Activated CD8-positive, alpha-beta memory T cell treated with anti-CD3 and anti-CD28 coated beads for 1 hour (primary cell): ENCODE measurements at regions not wholly inside any gene's neighbourhood (a gene's known extent, or its start where the extent isn't known, plus 50 kb on each side); places are given as distances from the start of the nearest gene placed in this dataset.
"Not testable (repeated sequence)": the region's sequence is repeated elsewhere in the genome, so short reads cannot be mapped to it uniquely, and the experiment has no call there.

Source experiments
- DNase-seq, 2 donors: peaks; one replicate each; pipeline ENCODE4 v3.0.0-alpha.2; 2020; ENCODE audit warnings: low read depth in 1 of 2; ENCODE audit errors: extremely low read depth in 1 of 2

GRCh38 chr14:98900236-98900635 is 371.8 kb downstream of the BCL11B start:
- no peak for DNase-seq

DNA sequence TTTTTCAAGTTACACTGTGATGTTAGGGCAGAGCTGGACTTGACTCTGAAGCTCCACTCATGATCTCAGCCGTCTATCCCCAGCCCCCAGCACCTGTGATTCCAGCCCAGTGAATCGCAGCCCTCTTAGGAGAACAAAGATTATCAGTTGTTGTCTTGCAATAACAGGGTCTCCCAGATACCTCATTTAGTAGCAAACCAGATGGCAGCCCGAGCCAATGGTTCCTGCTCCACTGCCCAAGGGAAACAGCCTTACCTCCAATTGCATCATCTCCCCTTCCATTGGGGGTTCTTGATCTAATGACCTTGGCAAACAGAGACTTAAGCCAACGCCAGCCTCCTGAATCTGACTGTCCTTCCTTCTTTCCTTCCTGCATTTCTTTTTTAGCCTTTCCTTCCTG is 371.2 kb downstream of the BCL11B start:
- no peak for DNase-seq

GRCh38 chr14:98901511-98902205 is 370.3 kb downstream of the BCL11B start:
- DNase-seq: no peak

GRCh38 chr14:98903371-98903770 is 368.6 kb downstream of the BCL11B start:
- no peak for DNase-seq

- DNase-seq: no peak
These were observed 367.3 kb downstream of the BCL11B start for GRCh38 chr14:98904677-98905076.

GRCh38 chr14:98906123-98906995 is 365.6 kb downstream of the BCL11B start:
- DNase-seq: no peak

DNA sequence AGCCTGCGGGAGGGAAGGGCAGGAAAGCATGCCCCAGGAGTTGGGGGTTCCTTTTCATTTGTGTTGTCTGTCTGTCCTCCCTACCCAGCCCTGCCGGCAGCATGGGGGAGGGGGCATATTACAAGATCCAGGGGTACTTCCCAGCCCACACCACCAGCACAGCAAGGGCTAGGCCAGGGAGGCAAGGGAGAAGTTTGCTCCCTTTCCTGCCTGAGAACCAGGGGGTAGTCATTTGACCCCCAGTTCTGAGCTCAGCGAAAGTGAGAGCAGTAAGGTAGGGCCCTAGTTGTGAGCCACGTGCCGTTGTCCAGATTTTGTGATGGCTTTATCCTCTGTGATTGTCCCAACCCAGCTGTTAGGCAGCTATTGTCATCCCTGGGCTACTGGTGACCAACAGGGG is 364.7 kb downstream of the BCL11B start:
- no peak for DNase-seq

- DNase-seq: no peak
These were observed 363.9 kb downstream of the BCL11B start for GRCh38 chr14:98908050-98908449.

- no peak for DNase-seq
These were observed 362.6 kb downstream of the BCL11B start for GRCh38 chr14:98909251-98909944.

DNA sequence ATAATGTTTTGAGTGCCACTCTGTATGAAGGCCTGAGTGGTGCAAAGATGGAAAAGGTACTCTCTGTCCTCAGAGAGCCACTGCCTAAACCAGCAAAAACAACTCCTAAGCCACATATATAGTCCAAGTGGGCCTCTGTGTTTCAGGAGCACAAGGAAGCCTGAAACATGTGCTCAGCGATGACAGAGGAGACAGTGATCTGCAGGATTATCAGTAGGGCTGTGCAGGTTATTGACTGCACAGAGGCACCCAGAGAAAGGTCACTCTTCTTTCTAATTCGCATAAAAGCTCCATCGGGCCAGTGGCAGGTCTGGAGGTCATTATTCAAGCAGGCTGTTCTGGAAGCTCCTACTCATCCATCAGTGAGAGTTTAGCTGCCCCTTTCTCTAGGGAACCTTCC is 361.9 kb downstream of the BCL11B start:
- no peak for DNase-seq

- no peak for DNase-seq
These were observed 359.3 kb downstream of the BCL11B start for GRCh38 chr14:98912655-98913054.

DNA sequence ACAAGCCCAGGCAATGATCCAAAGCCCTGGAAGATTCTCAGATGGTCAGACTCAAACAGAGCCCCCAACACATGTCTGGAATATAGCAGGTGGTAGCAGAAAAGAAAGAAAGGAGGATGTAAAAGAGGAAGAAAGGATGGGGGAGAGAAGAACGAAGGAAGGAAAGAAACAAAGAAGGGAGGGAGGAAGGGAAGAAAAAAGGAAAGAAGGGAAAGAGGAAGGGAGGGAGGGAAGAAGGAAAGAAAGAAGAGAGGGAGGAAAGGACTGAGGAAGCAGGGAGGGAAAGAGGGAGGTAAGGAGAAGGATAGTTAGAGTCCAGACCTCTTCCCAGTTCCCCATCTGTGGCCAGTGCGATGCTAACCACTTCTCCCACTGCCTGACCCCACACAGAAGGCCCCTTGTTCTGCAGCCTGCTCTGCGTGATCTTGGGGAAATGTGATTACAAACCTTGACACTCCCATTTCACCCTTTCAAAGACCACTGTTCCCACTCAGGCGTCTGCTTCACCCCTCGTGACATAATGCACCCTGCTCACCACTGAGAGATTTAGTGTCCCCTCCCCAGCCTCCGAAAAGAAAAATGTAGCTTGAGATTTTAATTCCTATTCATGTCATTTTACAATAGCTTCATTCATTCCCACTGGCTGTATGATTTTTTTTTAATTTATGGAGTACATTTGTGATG is 357.9 kb downstream of the BCL11B start:
- no peak for DNase-seq

- DNase-seq: no peak
These were observed 357.1 kb downstream of the BCL11B start for GRCh38 chr14:98914942-98915341.

DNA sequence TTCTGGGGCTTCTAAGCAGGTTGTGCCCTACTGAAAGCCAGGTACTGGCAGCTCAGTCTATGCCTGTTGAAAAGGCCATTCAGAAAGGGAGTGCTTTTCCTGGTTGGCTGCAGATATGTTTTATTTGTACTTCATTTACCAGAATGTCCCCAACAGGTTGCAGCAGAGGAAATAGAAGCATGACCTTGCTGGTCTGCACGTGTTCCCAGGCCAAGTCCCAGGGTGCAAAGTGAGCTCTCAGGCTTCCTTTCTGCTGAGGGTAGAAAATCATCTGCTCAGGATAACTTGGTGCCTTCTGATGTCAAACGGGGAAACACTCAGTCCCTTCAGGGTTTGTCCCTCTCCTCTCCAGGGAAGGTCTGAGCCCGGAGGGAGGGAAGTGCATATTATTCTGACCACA is 356.4 kb downstream of the BCL11B start:
- no peak for DNase-seq

DNA sequence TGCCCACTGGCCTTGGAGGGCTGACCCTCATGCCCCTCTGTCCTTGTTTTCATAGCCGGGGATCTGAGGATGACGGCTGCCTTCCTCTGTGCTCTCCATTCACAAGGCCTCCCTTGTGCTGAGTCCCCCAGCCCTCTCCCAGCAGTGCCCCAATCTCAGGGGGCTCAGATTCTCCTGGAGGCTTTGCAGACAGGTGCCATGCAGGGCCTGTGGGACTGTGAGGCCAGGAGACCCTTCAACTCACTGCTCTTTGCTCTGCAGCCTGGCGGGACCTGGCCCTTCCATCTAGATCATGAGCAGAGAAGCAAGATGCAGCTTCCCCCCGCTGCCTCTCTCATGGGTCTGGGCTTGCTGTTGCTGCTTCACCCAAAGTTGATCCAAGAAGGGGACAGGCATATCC is 356.0 kb downstream of the BCL11B start:
- no peak for DNase-seq

DNA sequence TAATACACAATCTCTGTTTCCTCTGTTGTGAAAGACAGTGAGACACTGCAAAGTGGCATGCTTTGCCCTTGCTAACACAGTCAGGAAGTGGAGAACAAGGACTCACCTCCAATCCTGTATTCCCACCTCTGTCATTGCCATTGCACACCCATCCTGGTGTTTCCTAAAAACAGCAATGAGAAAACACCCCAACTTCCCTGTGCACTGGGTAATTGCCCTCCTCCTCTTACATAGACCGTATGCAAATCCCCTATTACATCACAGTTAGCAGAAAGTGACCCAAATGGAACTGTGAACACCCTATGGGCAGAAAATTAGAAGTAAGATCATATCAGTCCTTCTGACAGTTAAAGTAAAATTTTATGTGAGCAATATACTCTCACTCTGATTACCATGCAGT is 355.5 kb downstream of the BCL11B start:
- DNase-seq: no peak

DNA sequence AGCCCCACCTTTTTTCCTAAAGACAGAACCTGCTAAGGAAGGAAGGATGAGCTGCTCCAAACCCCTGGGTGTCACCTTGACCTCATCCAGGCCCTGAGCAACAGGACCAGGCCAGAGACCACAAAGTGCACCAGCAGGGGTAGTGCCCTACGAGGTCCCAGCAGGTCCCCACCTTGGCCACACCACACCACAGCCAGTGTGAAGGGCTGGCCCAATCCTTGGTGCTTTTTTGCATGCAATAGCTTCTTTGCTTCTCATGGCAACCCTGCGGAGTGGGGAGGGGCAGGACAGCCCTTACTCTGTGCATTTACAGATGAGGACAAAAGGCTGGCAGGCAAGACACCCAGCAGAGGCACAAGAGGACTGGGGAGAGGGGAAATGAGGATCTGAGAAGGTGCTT is 352.6 kb downstream of the BCL11B start:
- DNase-seq: no peak

GRCh38 chr14:98921306-98921705 is 350.7 kb downstream of the BCL11B start:
- not testable (repeated sequence) for DNase-seq

DNA sequence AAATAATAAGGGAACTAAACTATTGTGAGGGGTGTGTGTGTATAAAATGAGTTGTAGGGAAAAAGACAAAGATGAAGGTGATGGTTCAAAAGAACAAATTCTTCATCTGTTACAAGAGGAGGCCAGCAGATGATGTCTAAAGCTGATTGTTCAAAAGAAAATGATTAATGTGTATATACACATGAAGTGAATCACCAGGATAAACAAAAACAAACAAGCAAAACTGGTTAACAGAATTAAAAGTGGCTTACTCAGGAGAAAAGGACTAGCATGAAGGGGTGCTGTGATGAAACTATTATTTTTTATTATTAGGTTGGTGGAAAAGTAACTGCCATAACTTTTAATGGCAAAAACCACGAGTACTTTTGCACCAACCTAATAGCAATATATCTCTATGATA is 348.4 kb downstream of the BCL11B start:
- no peak for DNase-seq

DNA sequence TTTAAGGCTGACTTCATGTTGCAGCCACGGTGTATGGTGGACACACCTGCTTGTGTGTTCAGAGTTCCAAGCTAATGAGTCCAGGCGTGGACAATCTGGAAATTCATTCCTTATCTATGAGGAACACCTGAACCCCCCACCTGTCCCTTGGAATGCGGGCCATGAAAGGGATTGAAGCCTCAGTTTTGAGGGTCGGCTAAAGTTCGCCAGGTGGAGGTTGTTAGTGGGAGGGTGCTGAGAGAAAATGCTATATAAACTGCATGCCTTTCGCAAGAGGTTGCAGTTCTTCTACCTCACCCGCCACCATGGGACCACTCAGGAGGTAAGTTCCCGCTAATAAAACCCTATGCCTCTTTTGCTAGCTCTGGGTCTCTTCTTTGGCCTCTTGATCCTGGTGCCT is 348.0 kb downstream of the BCL11B start:
- no peak for DNase-seq

DNA sequence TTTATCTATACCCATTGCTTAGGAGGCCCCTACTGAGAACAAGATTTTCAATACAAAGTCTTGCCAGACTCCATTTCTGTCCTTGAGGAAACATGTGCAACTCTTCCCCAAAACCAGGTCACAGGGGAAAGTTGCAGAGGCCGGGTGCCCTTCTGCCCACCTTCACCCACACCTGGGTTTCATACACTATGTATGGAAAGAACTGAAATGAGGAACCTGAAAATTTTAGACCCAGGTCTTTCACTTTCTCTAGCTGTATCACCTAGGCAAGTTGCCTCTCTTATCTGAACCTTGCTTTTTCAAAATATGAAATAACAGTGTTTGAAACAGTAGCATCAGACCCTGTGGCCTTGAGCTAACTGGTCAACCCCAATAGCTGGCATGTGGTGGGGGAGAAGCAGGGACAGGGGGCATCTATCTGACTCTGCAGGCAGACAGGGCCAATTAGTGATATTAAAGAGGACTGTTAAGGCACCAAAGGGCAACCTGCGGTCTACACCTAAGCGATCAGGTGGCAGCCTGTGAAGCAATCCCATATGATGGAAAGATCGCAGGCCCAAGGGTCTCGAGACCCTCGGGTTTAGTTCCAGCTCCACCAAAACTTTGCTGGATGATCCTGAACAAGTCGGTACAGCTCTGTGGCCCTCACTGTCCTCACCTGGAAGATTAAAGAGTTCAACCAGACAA is 346.5 kb downstream of the BCL11B start:
- DNase-seq: no peak
